ENCODE measurements at regions not wholly inside any gene's neighbourhood (a gene's known extent, or its start where the extent isn't known, plus 50 kb on each side); places are given as distances from the start of the nearest gene placed in this dataset.

- no peak for TF ChIP-seq CTCF (IDR thresholded peaks at IDR 0.05)
- no peak for TF ChIP-seq SIN3A (IDR thresholded peaks at IDR 0.05; ENCODE audit: borderline replicate concordance, insufficient read depth, low read depth, low read length)
These were observed 222.5 kb downstream of the SHQ1 start for GRCh38 chr3:72625602-72626337.
